GM12878 (cell line): ENCODE measurements at regions not wholly inside any gene's neighbourhood (a gene's known extent, or its start where the extent isn't known, plus 50 kb on each side); places are given as distances from the start of the nearest gene placed in this dataset.

Experiments
- BACH1 ChIP-seq: fragments of 450-650 bp; IDR thresholded peaks from 2 replicates; pipeline ENCODE4 v1.6.1; 2017; ENCODE audit warnings: mild to moderate bottlenecking, borderline replicate concordance
- CREM ChIP-seq: IDR thresholded peaks from 2 replicates; pipeline ENCODE4 v1.6.1; 2014; ENCODE audit warnings: antibody characterized with exemption, low read depth
- HDAC2 ChIP-seq: fragments of 200-600 bp; sonication (generic); IDR thresholded peaks from 2 replicates; pipeline ENCODE4 v1.6.1; 2017
- RAD51 ChIP-seq: fragments of 450-650 bp; IDR thresholded peaks from 2 replicates; pipeline ENCODE4 v1.6.1; 2016; ENCODE audit warnings: moderate library complexity, mild to moderate bottlenecking, inconsistent platforms
- TCF7 ChIP-seq: IDR thresholded peaks from 2 replicates; pipeline ENCODE4 v1.6.1; 2014; ENCODE audit warnings: antibody characterized with exemption, borderline replicate concordance
- ZNF622 ChIP-seq: fragments of 450-650 bp; IDR thresholded peaks from 2 replicates; pipeline ENCODE4 v1.6.1; 2017; ENCODE audit warnings: mild to moderate bottlenecking, inconsistent platforms
- TF ChIP-seq, protein P1 (sequence below): fragments of 450-650 bp; formaldehyde crosslinking; IDR thresholded peaks from 2 replicates; pipeline ENCODE4 v1.4.0; 2020; ENCODE audit warnings: mild to moderate bottlenecking, moderate library complexity
- TF ChIP-seq, protein P2 (sequence below): fragments of 450-650 bp; conservative IDR thresholded peaks from 2 replicates; pipeline ENCODE4 v1.6.1; 2017; ENCODE audit warnings: mild to moderate bottlenecking, moderate library complexity

DNA sequence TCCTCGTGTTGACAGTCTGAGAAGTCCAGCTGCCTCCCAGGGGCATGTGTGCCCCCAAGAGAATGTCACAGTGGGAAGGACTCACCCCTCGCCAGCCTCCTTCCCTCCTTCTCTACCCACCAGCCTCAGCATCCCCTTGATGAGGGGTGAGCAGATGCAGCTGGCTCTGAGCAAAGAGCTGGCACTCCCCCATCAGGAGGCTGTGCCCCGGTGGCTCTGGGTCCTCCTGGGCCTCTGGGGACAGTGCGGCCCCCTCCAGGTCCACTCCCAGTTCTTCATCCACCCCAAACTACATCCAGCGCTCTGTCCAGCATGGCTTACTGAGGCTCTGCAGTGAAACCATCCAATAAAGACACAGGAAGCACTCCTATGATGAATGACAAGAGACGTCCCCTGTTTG, 210.4 kb downstream of the BRD1 start (continued):
- TF ChIP-seq, protein P1, sequence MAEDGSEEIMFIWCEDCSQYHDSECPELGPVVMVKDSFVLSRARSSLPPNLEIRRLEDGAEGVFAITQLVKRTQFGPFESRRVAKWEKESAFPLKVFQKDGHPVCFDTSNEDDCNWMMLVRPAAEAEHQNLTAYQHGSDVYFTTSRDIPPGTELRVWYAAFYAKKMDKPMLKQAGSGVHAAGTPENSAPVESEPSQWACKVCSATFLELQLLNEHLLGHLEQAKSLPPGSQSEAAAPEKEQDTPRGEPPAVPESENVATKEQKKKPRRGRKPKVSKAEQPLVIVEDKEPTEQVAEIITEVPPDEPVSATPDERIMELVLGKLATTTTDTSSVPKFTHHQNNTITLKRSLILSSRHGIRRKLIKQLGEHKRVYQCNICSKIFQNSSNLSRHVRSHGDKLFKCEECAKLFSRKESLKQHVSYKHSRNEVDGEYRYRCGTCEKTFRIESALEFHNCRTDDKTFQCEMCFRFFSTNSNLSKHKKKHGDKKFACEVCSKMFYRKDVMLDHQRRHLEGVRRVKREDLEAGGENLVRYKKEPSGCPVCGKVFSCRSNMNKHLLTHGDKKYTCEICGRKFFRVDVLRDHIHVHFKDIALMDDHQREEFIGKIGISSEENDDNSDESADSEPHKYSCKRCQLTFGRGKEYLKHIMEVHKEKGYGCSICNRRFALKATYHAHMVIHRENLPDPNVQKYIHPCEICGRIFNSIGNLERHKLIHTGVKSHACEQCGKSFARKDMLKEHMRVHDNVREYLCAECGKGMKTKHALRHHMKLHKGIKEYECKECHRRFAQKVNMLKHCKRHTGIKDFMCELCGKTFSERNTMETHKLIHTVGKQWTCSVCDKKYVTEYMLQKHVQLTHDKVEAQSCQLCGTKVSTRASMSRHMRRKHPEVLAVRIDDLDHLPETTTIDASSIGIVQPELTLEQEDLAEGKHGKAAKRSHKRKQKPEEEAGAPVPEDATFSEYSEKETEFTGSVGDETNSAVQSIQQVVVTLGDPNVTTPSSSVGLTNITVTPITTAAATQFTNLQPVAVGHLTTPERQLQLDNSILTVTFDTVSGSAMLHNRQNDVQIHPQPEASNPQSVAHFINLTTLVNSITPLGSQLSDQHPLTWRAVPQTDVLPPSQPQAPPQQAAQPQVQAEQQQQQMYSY (CRISPR knock-in tag): no peak
- TF ChIP-seq TCF7: no peak
- TF ChIP-seq, protein P2, sequence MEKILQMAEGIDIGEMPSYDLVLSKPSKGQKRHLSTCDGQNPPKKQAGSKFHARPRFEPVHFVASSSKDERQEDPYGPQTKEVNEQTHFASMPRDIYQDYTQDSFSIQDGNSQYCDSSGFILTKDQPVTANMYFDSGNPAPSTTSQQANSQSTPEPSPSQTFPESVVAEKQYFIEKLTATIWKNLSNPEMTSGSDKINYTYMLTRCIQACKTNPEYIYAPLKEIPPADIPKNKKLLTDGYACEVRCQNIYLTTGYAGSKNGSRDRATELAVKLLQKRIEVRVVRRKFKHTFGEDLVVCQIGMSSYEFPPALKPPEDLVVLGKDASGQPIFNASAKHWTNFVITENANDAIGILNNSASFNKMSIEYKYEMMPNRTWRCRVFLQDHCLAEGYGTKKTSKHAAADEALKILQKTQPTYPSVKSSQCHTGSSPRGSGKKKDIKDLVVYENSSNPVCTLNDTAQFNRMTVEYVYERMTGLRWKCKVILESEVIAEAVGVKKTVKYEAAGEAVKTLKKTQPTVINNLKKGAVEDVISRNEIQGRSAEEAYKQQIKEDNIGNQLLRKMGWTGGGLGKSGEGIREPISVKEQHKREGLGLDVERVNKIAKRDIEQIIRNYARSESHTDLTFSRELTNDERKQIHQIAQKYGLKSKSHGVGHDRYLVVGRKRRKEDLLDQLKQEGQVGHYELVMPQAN: no peak
- TF ChIP-seq ZNF622: no peak
- no peak for TF ChIP-seq HDAC2
- TF ChIP-seq BACH1: no peak
- TF ChIP-seq RAD51: no peak
- TF ChIP-seq CREM: no peak
